ENCODE measurements at regions not wholly inside any gene's neighbourhood (a gene's known extent, or its start where the extent isn't known, plus 50 kb on each side); places are given as distances from the start of the nearest gene placed in this dataset.

GRCh38 chr7:18393465-18394118, 102.0 kb upstream of the HDAC9 start:
- DNase-seq (ENCODE audit: extremely low spot score, insufficient read length, low read depth) (no peak), FAIRE-seq (no peak)

- no peak for DNase-seq (ENCODE audit: extremely low spot score, insufficient read length, low read depth)
- no peak for FAIRE-seq
Observed at GRCh38 chr7:18395868-18396267, 99.7 kb upstream of the HDAC9 start.

- DNase-seq (ENCODE audit: extremely low spot score, insufficient read length, low read depth) (no peak), FAIRE-seq (no peak)
Observed at GRCh38 chr7:18396953-18397352, 98.6 kb upstream of the HDAC9 start.

GRCh38 chr7:18399436-18400235, 95.9 kb upstream of the HDAC9 start:
- FAIRE-seq (no peak), DNase-seq (ENCODE audit: extremely low spot score, insufficient read length, low read depth) (no peak)

- DNase-seq (ENCODE audit: extremely low spot score, insufficient read length, low read depth) (no peak), FAIRE-seq (no peak)
Observed at GRCh38 chr7:18400275-18400674, 95.3 kb upstream of the HDAC9 start.

GRCh38 chr7:18400726-18401125, 94.8 kb upstream of the HDAC9 start:
- FAIRE-seq, result no peak
- DNase-seq (ENCODE audit: extremely low spot score, insufficient read length, low read depth), result no peak

GRCh38 chr7:18401757-18402156, 93.8 kb upstream of the HDAC9 start:
- no peak for FAIRE-seq
- no peak for DNase-seq (ENCODE audit: extremely low spot score, insufficient read length, low read depth)

- FAIRE-seq (no peak), DNase-seq (ENCODE audit: extremely low spot score, insufficient read length, low read depth) (no peak)
Observed at GRCh38 chr7:18402488-18403183, 92.9 kb upstream of the HDAC9 start.

GRCh38 chr7:18405726-18406125, 89.8 kb upstream of the HDAC9 start:
- DNase-seq (ENCODE audit: extremely low spot score, insufficient read length, low read depth), result no peak
- no peak for FAIRE-seq

- FAIRE-seq (no peak), DNase-seq (ENCODE audit: extremely low spot score, insufficient read length, low read depth) (no peak)
Observed at GRCh38 chr7:18407385-18407784, 88.2 kb upstream of the HDAC9 start.

GRCh38 chr7:18408461-18408860, 87.1 kb upstream of the HDAC9 start:
- FAIRE-seq (no peak), DNase-seq (ENCODE audit: extremely low spot score, insufficient read length, low read depth) (no peak)

- no peak for FAIRE-seq
- no peak for DNase-seq (ENCODE audit: extremely low spot score, insufficient read length, low read depth)
Observed at GRCh38 chr7:18408868-18409267, 86.7 kb upstream of the HDAC9 start.

- FAIRE-seq, result no peak
- no peak for DNase-seq (ENCODE audit: extremely low spot score, insufficient read length, low read depth)
Observed at GRCh38 chr7:18413447-18413846, 82.1 kb upstream of the HDAC9 start.

GRCh38 chr7:18414885-18415284, 80.7 kb upstream of the HDAC9 start:
- no peak for DNase-seq (ENCODE audit: extremely low spot score, insufficient read length, low read depth)
- no peak for FAIRE-seq

GRCh38 chr7:18416988-18417387, 78.6 kb upstream of the HDAC9 start:
- no peak for DNase-seq (ENCODE audit: extremely low spot score, insufficient read length, low read depth)

GRCh38 chr7:18419456-18419855, 76.1 kb upstream of the HDAC9 start:
- DNase-seq (ENCODE audit: extremely low spot score, insufficient read length, low read depth) (no peak), FAIRE-seq (no peak)

More at GRCh38 chr7:18416988-18417387, 78.6 kb upstream of the HDAC9 start:
- no peak for FAIRE-seq

GRCh38 chr7:18420108-18420507, 75.4 kb upstream of the HDAC9 start:
- no peak for DNase-seq (ENCODE audit: extremely low spot score, insufficient read length, low read depth)
- peak; percentile 29 for FAIRE-seq

- DNase-seq (ENCODE audit: extremely low spot score, insufficient read length, low read depth) (no peak), FAIRE-seq (peak; percentile 48)
Observed at GRCh38 chr7:18420748-18421147, 74.8 kb upstream of the HDAC9 start.

GRCh38 chr7:18421297-18422002, 74.1 kb upstream of the HDAC9 start:
- FAIRE-seq (peak; percentile 69), DNase-seq (ENCODE audit: extremely low spot score, insufficient read length, low read depth) (no peak)

- FAIRE-seq (no peak), DNase-seq (ENCODE audit: extremely low spot score, insufficient read length, low read depth) (no peak)
Observed at GRCh38 chr7:18425227-18425626, 70.3 kb upstream of the HDAC9 start.
